ENCODE measurements at regions not wholly inside any gene's neighbourhood (a gene's known extent, or its start where the extent isn't known, plus 50 kb on each side); places are given as distances from the start of the nearest gene placed in this dataset.

GRCh38 chr10:78972947-78973900 is 95.5 kb upstream of the ZMIZ1 start:
- in situ Hi-C loops (cut with HindIII; ENCODE audit: low pct_ligation_motif_present, low pct_unique_long_range_greater_than_20kb, low sequenced_read_pairs), result no loop called here

GRCh38 chr10:78973901-78974616 is 94.7 kb upstream of the ZMIZ1 start:
- peak; percentile 72 for DNase-seq
- in situ Hi-C loops (cut with HindIII; ENCODE audit: low pct_ligation_motif_present, low pct_unique_long_range_greater_than_20kb, low sequenced_read_pairs), result no loop called here

More at GRCh38 chr10:78972947-78973900, 95.5 kb upstream of the ZMIZ1 start:
- peak; percentile 90 for DNase-seq

- peak; percentile 81 for DNase-seq
- in situ Hi-C loops (cut with HindIII; ENCODE audit: low pct_ligation_motif_present, low pct_unique_long_range_greater_than_20kb, low sequenced_read_pairs), result no loop called here
Observed at GRCh38 chr10:78974617-78975317, 94.0 kb upstream of the ZMIZ1 start.

- in situ Hi-C loops (cut with HindIII; ENCODE audit: low pct_ligation_motif_present, low pct_unique_long_range_greater_than_20kb, low sequenced_read_pairs), result no loop called here
Observed at GRCh38 chr10:78975926-78976325, 92.8 kb upstream of the ZMIZ1 start.

GRCh38 chr10:78976825-78977755 is 91.7 kb upstream of the ZMIZ1 start:
- no peak for DNase-seq
- in situ Hi-C loops (cut with HindIII; ENCODE audit: low pct_ligation_motif_present, low pct_unique_long_range_greater_than_20kb, low sequenced_read_pairs), result no loop called here

More at GRCh38 chr10:78975926-78976325, 92.8 kb upstream of the ZMIZ1 start:
- no peak for DNase-seq

GRCh38 chr10:78979938-78980337 is 88.8 kb upstream of the ZMIZ1 start:
- no peak for DNase-seq
- in situ Hi-C loops (cut with HindIII; ENCODE audit: low pct_ligation_motif_present, low pct_unique_long_range_greater_than_20kb, low sequenced_read_pairs), result no loop called here

GRCh38 chr10:78980354-78980753 is 88.4 kb upstream of the ZMIZ1 start:
- in situ Hi-C loops (cut with HindIII; ENCODE audit: low pct_ligation_motif_present, low pct_unique_long_range_greater_than_20kb, low sequenced_read_pairs), result no loop called here
- DNase-seq, result no peak

GRCh38 chr10:78980815-78981214 is 88.0 kb upstream of the ZMIZ1 start:
- in situ Hi-C loops (cut with HindIII; ENCODE audit: low pct_ligation_motif_present, low pct_unique_long_range_greater_than_20kb, low sequenced_read_pairs), result no loop called here
- no peak for DNase-seq

- DNase-seq, result no peak
Observed at GRCh38 chr10:78981257-78981969, 87.4 kb upstream of the ZMIZ1 start.

GRCh38 chr10:78981970-78982281 is 86.8 kb upstream of the ZMIZ1 start:
- no peak for DNase-seq
- in situ Hi-C loops (cut with HindIII; ENCODE audit: low pct_ligation_motif_present, low pct_unique_long_range_greater_than_20kb, low sequenced_read_pairs), result no loop called here

More at GRCh38 chr10:78981257-78981969, 87.4 kb upstream of the ZMIZ1 start:
- in situ Hi-C loops (cut with HindIII; ENCODE audit: low pct_ligation_motif_present, low pct_unique_long_range_greater_than_20kb, low sequenced_read_pairs), result no loop called here

- in situ Hi-C loops (cut with HindIII; ENCODE audit: low pct_ligation_motif_present, low pct_unique_long_range_greater_than_20kb, low sequenced_read_pairs), result no loop called here
- DNase-seq, result no peak
Observed at GRCh38 chr10:78982726-78983125, 86.0 kb upstream of the ZMIZ1 start.

- in situ Hi-C loops (cut with HindIII; ENCODE audit: low pct_ligation_motif_present, low pct_unique_long_range_greater_than_20kb, low sequenced_read_pairs), result no loop called here
- no peak for DNase-seq
Observed at GRCh38 chr10:78983608-78984007, 85.2 kb upstream of the ZMIZ1 start.

GRCh38 chr10:78985973-78986818 is 82.6 kb upstream of the ZMIZ1 start:
- in situ Hi-C loops (cut with HindIII; ENCODE audit: low pct_ligation_motif_present, low pct_unique_long_range_greater_than_20kb, low sequenced_read_pairs), result no loop called here
- DNase-seq, result no peak

GRCh38 chr10:78991187-78991586 is 77.6 kb upstream of the ZMIZ1 start:
- no peak for DNase-seq
- in situ Hi-C loops (cut with HindIII; ENCODE audit: low pct_ligation_motif_present, low pct_unique_long_range_greater_than_20kb, low sequenced_read_pairs), result no loop called here

GRCh38 chr10:78992333-78992732 is 76.4 kb upstream of the ZMIZ1 start:
- in situ Hi-C loops (cut with HindIII; ENCODE audit: low pct_ligation_motif_present, low pct_unique_long_range_greater_than_20kb, low sequenced_read_pairs), result no loop called here
- no peak for DNase-seq

- DNase-seq, result no peak
- in situ Hi-C loops (cut with HindIII; ENCODE audit: low pct_ligation_motif_present, low pct_unique_long_range_greater_than_20kb, low sequenced_read_pairs), result no loop called here
Observed at GRCh38 chr10:78993261-78993945, 75.4 kb upstream of the ZMIZ1 start.
